Keratinocyte (primary cell): ENCODE measurements at regions not wholly inside any gene's neighbourhood (a gene's known extent, or its start where the extent isn't known, plus 50 kb on each side); places are given as distances from the start of the nearest gene placed in this dataset.

ENCODE experiments used
- CTCF ChIP-seq, 3 experiments: IDR thresholded peaks in 1 of 3; conservative IDR thresholded peaks in 1 of 3; optimal IDR thresholded peaks in 1 of 3; 2 replicates in 2 of 3; 3 replicates in 1 of 3; pipeline versions ENCODE3 to v1.5.1; 2011; ENCODE audit warnings: low read length in 3 of 3, mild to moderate bottlenecking in 3 of 3, moderate library complexity in 2 of 3, control low read depth in 1 of 3, inconsistent platforms in 1 of 3; ENCODE audit not compliant: insufficient read depth in 2 of 3; ENCODE audit errors: extremely low read depth in 1 of 3
- EZH2 ChIP-seq: IDR thresholded peaks from one replicate; pipeline ENCODE4 v1.6.1; 2012; ENCODE audit warnings: inconsistent platforms, mild to moderate bottlenecking, low read length, moderate library complexity

GRCh38 chr13:44263751-44264620, 109.6 kb upstream of the SERP2 start:
- TF ChIP-seq CTCF (optimal IDR thresholded peaks at IDR 0.05 in 1 of 3, IDR thresholded peaks at IDR 0.05 in 1 of 3, conservative IDR thresholded peaks at IDR 0.05 in 1 of 3; ENCODE audit: extremely low read depth in 1 of 3, insufficient read depth in 2 of 3, low read length in 3 of 3), result no peak
- no peak for TF ChIP-seq EZH2
